GM12878 (cell line): ENCODE measurements at regions not wholly inside any gene's neighbourhood (a gene's known extent, or its start where the extent isn't known, plus 50 kb on each side); places are given as distances from the start of the nearest gene placed in this dataset.

Experiments
- EZH2 ChIP-seq: IDR thresholded peaks from 2 replicates; pipeline ENCODE4 v1.6.1; 2012; ENCODE audit warnings: low read depth, mild to moderate bottlenecking, control low read depth, inconsistent platforms, low read length, borderline replicate concordance; ENCODE audit not compliant: control insufficient read depth
- JUNB ChIP-seq: IDR thresholded peaks from 2 replicates; pipeline ENCODE4 v1.6.1; 2016; ENCODE audit warnings: antibody characterized with exemption, mild to moderate bottlenecking
- POLR2A ChIP-seq: IDR thresholded peaks from 2 replicates; pipeline ENCODE4 v1.6.1; 2011; ENCODE audit warnings: low read depth, mild to moderate bottlenecking, low read length
- SMC3 ChIP-seq: IDR thresholded peaks from 2 replicates; pipeline ENCODE4 v1.6.1; 2011; ENCODE audit warnings: low read length, improper control_type of control experiment, borderline replicate concordance
- ZNF207 ChIP-seq: fragments of 450-650 bp; IDR thresholded peaks from 2 replicates; pipeline ENCODE4 v1.6.1; 2014; ENCODE audit warnings: antibody characterized with exemption, mild to moderate bottlenecking, borderline replicate concordance
- TF ChIP-seq, protein P1 (sequence below), 3 experiments: IDR thresholded peaks in 2 of 3; conservative IDR thresholded peaks in 1 of 3; 2 replicates each; pipeline ENCODE4 v1.5.1; 2011; ENCODE audit warnings: low read depth in 3 of 3, low read length in 3 of 3, mild to moderate bottlenecking in 3 of 3, control low read depth in 2 of 3, moderate library complexity in 2 of 3, inconsistent platforms in 1 of 3, mixed read lengths in 1 of 3; ENCODE audit not compliant: control insufficient read depth in 2 of 3, insufficient read depth in 1 of 3; ENCODE audit errors: extremely low read depth in 1 of 3

DNA sequence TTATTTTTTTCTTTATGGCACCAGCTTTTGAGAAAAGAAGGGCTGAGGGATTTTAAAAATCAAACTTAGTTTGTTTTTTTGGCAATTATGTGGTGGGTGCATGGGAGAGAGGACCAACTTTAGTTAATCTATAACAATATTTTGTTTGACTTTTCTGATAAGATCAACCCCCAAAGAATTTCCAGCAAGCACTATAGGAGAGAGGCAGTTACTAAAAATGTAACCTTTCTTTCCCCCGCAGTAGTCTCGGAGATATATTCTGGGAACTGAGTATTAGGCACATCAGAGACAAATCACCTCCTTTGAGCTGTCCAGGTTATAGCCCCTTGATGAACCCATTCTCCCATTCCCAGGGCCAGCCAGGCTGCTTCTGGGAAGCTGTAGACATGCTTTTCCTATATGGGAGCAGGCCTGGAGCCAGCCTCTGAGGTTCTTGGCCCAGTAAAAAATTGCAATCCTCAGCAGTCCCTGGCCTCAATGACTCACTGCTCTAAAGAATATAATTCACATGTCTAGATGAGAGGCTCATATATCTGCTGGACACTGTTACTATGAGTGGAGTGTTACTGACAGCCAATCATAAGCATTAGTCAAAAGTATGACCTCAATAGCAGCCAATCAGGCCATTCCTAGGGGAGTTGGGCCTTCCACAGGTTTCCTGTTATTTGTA, 138.3 kb upstream of the AGBL1 start:
- TF ChIP-seq ZNF207 (no peak), SMC3 (no peak), JUNB (no peak), POLR2A (no peak), EZH2 (no peak)
- TF ChIP-seq, protein P1, sequence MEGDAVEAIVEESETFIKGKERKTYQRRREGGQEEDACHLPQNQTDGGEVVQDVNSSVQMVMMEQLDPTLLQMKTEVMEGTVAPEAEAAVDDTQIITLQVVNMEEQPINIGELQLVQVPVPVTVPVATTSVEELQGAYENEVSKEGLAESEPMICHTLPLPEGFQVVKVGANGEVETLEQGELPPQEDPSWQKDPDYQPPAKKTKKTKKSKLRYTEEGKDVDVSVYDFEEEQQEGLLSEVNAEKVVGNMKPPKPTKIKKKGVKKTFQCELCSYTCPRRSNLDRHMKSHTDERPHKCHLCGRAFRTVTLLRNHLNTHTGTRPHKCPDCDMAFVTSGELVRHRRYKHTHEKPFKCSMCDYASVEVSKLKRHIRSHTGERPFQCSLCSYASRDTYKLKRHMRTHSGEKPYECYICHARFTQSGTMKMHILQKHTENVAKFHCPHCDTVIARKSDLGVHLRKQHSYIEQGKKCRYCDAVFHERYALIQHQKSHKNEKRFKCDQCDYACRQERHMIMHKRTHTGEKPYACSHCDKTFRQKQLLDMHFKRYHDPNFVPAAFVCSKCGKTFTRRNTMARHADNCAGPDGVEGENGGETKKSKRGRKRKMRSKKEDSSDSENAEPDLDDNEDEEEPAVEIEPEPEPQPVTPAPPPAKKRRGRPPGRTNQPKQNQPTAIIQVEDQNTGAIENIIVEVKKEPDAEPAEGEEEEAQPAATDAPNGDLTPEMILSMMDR (IDR thresholded peaks at IDR 0.05 in 2 of 3, conservative IDR thresholded peaks at IDR 0.05 in 1 of 3; ENCODE audit: control insufficient read depth in 2 of 3, extremely low read depth in 1 of 3, insufficient read depth in 1 of 3, low read depth in 3 of 3, low read length in 3 of 3): no peak
